Lower leg skin (tissue), 3 donors: ENCODE measurements at regions not wholly inside any gene's neighbourhood (a gene's known extent, or its start where the extent isn't known, plus 50 kb on each side); places are given as distances from the start of the nearest gene placed in this dataset.

Experiments used
- CTCF ChIP-seq, 3 donors: fragments of 450-650 bp; IDR thresholded peaks; one replicate each; pipeline ENCODE4 v1.5.1; 2016; ENCODE audit warnings: antibody characterized with exemption in 3 of 3, mild to moderate bottlenecking in 3 of 3, moderate library complexity in 2 of 3
- POLR2A ChIP-seq, 2 donors: fragments of 450-650 bp; IDR thresholded peaks; one replicate each; pipeline ENCODE4 v1.6.1; 2016 to 2017; ENCODE audit warnings: antibody characterized with exemption in 2 of 2, mild to moderate bottlenecking in 1 of 2, moderate library complexity in 1 of 2

DNA sequence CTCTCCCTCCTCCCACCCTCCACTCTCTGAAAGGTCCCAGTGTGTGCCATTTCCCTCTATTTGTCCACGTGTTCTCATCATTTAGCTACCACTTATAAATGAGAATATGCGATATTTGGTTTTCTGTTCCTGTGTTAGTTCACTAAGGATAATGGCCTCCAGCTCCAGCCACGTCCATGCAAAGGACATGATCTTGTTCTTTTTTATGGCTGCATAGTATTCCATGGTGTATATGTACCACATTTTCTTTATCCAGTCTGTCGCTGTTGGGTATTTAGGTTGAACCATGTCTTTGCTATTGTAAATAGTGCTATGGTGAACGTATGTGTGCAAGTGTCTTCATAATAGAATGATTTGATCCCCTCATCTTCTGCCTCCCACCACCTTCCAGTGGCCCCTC lies 183.7 kb upstream of the AUTS2 start:
- TF ChIP-seq POLR2A (IDR thresholded peaks at IDR 0.05): no peak
- no peak for TF ChIP-seq CTCF (IDR thresholded peaks at IDR 0.05)
